HFF-Myc (cell line): ENCODE measurements at regions not wholly inside any gene's neighbourhood (a gene's known extent, or its start where the extent isn't known, plus 50 kb on each side); places are given as distances from the start of the nearest gene placed in this dataset.
"Not testable (repeated sequence)": the region's sequence is repeated elsewhere in the genome, so short reads cannot be mapped to it uniquely, and the experiment has no call there.

Experiments
- DNase-seq: peaks from one replicate; pipeline ENCODE4 v3.0.0-alpha.2; 2011; ENCODE audit warnings: low read depth; ENCODE audit errors: extremely low read depth
- H3K4me3 ChIP-seq: replicated peaks from 2 replicates; pipeline ENCODE4 v1.5.1; 2011; ENCODE audit warnings: low read depth, mild to moderate bottlenecking, control low read depth, low read length
- TF ChIP-seq, protein P1 (sequence below): IDR thresholded peaks from 2 replicates; pipeline ENCODE4 v1.5.1; 2012; ENCODE audit warnings: mild to moderate bottlenecking, low read depth, low read length, control low read depth; ENCODE audit errors: missing control alignments

DNA sequence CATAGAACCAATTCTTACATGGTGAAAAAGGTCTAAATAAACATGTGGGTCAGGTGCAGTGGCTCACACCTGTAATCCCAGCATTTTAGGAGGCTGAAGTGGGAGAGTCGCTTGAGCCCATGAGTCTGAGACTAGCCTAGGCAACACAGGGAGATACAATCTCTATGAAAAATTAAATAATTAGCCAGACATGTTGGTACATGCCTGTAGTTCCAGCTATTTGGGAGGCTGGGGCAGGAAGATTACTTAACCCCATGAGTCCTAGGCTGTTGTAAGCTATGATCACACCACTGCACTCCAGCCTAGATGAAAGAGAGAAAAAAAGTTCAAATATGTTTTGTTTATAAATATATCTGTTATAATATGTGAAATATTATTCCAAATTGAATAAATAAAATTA, 643.6 kb downstream of the IPMK start:
- no peak for DNase-seq
- TF ChIP-seq, protein P1, sequence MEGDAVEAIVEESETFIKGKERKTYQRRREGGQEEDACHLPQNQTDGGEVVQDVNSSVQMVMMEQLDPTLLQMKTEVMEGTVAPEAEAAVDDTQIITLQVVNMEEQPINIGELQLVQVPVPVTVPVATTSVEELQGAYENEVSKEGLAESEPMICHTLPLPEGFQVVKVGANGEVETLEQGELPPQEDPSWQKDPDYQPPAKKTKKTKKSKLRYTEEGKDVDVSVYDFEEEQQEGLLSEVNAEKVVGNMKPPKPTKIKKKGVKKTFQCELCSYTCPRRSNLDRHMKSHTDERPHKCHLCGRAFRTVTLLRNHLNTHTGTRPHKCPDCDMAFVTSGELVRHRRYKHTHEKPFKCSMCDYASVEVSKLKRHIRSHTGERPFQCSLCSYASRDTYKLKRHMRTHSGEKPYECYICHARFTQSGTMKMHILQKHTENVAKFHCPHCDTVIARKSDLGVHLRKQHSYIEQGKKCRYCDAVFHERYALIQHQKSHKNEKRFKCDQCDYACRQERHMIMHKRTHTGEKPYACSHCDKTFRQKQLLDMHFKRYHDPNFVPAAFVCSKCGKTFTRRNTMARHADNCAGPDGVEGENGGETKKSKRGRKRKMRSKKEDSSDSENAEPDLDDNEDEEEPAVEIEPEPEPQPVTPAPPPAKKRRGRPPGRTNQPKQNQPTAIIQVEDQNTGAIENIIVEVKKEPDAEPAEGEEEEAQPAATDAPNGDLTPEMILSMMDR: no peak
- H3K4me3 ChIP-seq: no peak overlapping the region

DNA sequence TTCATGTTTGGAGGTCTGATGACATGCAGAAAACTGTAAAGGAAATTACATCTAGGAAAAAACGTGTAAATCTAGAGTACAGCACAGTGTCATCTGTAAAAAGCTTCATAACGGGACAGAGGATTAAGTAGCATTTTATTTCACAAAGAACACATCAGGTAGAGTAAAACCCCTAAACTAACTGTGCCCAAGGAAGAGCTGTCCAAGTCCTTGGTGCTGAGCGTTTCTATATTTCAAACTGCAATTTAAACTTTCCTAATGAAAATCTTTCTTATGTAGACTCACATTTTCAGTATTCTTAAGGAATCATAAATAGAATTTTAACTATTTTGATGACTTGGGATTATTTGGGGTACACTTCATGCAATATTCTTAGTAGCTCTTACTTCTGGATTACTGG, 646.2 kb downstream of the IPMK start:
- no peak for DNase-seq
- no peak overlapping the region for H3K4me3 ChIP-seq
- TF ChIP-seq, protein P1: no peak

DNA sequence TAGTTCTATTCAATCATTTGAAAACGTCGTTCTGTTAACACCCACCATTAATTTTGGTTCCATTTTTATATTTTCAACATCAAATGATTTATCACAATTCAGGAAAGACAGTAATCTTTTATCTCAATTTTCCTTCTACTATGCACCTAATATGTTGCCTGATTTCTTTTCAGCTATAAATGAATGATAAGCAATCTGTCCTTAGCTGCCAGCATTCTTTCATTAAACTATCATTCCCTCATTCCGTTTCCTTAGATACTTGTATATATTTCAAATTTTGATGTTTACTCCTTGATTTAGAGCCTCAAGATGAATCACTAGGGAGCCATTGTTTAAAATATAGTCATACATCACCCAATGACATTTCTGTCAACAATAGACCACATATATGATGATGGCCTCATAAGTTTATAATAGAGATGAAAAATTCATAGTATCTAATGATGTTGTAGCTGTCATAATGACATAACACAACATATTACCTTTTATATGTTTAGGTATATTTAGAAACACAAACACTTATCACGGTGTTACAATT, 661.7 kb downstream of the IPMK start:
- H3K4me3 ChIP-seq: no peak overlapping the region
- no peak for DNase-seq
- TF ChIP-seq, protein P1: no peak

DNA sequence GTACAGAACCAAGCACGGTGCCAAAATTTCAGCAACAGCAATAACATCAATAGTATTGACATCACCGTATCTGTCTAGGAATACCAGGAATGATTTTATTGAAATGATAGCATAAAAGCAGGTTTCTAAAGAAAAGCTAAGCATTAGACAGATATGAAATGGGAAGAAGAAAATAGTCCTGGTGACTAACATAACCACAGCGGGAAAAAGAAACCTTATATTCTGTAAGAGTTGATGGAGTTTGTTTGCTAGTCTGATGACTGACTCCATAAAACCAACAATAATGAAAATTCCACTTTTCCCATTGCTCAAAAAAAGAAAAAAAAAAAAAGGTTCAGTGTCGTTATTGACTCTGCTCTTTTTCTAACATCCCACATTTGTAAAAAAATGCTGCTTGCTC, 668.3 kb downstream of the IPMK start:
- TF ChIP-seq, protein P1: no peak
- DNase-seq: no peak
- H3K4me3 ChIP-seq: no peak overlapping the region

DNA sequence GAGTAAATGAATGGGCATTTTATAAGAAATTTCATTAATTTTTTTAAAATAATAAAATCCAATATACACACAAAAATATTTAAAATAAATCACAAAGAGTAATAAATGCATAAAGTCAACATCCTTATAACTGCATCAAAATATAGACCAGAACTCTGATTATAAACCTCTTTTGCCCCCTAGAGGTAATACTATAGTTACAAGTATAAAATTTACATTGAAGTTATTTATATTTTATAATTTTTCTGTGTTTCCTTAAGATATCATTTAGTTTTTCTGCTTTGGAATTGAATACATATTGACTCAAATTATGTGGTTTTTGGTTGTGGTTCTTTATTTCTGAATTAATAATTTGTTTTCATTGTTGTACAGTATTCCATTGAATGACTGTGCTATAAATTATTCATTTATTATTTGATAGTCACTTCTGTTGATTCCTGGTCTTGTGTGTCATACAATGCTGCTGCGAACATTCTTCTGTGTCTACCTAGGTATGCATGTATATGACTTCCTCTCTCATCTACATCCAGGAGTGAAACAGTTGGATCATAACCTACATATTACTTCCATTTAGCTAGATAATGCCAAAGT, 673.6 kb downstream of the IPMK start:
- TF ChIP-seq, protein P1: no peak
- H3K4me3 ChIP-seq: no peak overlapping the region
- no peak for DNase-seq

DNA sequence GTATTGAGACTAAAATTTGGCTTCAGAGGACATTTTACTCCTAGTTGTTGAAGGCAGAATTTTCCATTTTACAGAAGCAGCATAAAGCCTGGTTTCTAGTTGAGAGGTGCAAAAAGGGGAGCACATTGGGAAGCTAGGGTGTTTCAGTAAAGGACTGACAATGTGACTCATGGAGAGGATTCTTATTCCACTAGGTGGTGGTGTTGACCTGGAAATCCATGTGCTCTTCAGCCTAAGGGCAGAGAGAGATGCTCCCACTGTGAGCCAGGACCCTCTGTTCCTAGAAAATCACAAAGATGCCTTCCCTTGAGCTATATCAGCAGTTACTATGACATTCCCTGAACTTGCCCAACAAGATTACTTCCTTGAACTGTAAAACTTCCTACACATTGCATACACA, 687.8 kb downstream of the IPMK start:
- DNase-seq: peak; percentile 1
- H3K4me3 ChIP-seq: no peak overlapping the region
- TF ChIP-seq, protein P1: no peak

DNA sequence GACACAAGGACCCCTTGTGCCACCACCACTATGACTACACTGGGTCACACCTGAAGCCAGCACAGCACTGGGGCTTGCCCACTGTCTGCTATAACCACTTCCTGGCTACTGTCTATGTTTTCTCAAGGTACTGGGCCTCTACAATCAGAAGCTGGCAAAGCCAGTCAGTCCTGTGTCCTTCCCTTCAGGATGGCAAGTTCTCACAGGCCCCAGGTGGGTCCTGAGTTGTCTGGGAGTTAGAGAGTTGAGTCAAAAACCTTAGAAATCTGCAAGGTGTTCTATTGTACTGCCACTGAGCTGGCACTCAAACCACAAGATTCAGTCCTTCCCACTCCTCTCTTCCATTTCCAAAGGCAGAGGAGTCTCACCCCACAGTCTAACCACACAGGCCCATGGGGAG, 705.5 kb downstream of the IPMK start:
- no peak for DNase-seq
- TF ChIP-seq, protein P1: no peak
- H3K4me3 ChIP-seq: no peak overlapping the region

DNA sequence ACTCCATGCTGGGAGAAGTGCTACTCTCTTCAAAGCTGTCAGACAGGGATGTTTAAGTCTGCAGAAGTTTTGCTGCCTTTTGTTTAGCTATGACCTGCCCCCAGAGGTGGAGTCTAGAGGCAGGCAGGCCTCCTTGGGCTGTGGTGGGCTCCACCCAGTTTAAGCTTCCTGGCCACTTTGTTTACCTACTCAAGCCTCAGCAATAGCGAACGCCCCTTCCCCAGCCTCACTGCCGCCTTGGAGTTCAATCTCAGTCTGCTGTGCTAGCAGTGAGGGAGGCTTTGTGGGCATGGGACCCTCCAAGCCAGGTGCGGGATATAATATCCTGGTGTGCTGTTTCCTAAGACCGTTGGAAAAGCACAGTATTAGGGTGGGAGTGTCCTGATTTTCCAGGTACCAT, 715.9 kb downstream of the IPMK start:
- not testable (repeated sequence) for DNase-seq

More for the DNA sequence above, 715.9 kb downstream of the IPMK start:
- not testable (repeated sequence) for H3K4me3 ChIP-seq
